Osteocyte (in vitro differentiated cells): ENCODE measurements at regions not wholly inside any gene's neighbourhood (a gene's known extent, or its start where the extent isn't known, plus 50 kb on each side); places are given as distances from the start of the nearest gene placed in this dataset.
"Not testable (repeated sequence)": the region's sequence is repeated elsewhere in the genome, so short reads cannot be mapped to it uniquely, and the experiment has no call there.

Experiments used
- DNase-seq: peaks from one replicate; pipeline ENCODE4 v3.0.0; 2021; ENCODE audit warnings: mixed read lengths; ENCODE audit not compliant: unreplicated experiment; ENCODE audit errors: extremely low spot score
- H3K27ac Mint-ChIP-seq: one replicate; pipeline ENCODE4 v1.8.0; 2021; ENCODE audit warnings: mild to moderate bottlenecking, mixed read lengths; ENCODE audit not compliant: unreplicated experiment
- H3K27me3 Mint-ChIP-seq: one replicate; pipeline ENCODE4 v1.8.0; 2021; ENCODE audit warnings: mixed read lengths; ENCODE audit not compliant: unreplicated experiment
- H3K36me3 Mint-ChIP-seq: one replicate; pipeline ENCODE4 v1.8.0; 2021; ENCODE audit warnings: mixed read lengths; ENCODE audit not compliant: unreplicated experiment
- H3K4me1 Mint-ChIP-seq: one replicate; pipeline ENCODE4 v1.8.0; 2021; ENCODE audit warnings: mixed read lengths; ENCODE audit not compliant: unreplicated experiment
- H3K4me3 Mint-ChIP-seq: one replicate; pipeline ENCODE4 v1.8.0; 2021; ENCODE audit warnings: mild to moderate bottlenecking, moderate library complexity, mixed read lengths; ENCODE audit not compliant: unreplicated experiment
- H3K9me3 Mint-ChIP-seq: one replicate; pipeline ENCODE4 v1.8.0; 2021; ENCODE audit warnings: mixed read lengths; ENCODE audit not compliant: unreplicated experiment
- TF ChIP-seq, protein P1 (sequence below): fragments of 200-600 bp; sonication (generic); IDR thresholded peaks from 2 replicates; pipeline ENCODE4 v1.5.0; 2021; ENCODE audit warnings: antibody characterized with exemption, mild to moderate bottlenecking, moderate library complexity

DNA sequence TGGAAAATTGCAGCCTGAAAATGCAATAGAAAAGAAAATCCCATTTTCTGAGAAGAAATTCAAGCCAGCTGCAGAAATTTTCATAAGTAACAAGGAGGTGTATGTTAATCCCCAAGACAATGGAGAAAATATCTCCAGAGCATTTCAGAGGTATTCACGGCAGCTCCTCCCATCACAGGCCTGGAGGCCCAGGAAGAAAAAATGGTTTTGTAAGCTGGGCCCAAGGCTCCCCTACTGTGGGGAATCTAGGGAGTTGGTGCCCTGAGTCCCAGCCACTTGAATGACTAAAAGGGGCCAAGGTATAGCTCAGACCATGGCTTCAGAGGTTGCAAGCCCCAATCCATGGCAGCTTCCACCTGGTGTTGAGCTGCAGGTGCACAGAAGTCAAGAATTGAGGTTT lies 93.3 kb upstream of the ZNF267 start:
- TF ChIP-seq, protein P1, sequence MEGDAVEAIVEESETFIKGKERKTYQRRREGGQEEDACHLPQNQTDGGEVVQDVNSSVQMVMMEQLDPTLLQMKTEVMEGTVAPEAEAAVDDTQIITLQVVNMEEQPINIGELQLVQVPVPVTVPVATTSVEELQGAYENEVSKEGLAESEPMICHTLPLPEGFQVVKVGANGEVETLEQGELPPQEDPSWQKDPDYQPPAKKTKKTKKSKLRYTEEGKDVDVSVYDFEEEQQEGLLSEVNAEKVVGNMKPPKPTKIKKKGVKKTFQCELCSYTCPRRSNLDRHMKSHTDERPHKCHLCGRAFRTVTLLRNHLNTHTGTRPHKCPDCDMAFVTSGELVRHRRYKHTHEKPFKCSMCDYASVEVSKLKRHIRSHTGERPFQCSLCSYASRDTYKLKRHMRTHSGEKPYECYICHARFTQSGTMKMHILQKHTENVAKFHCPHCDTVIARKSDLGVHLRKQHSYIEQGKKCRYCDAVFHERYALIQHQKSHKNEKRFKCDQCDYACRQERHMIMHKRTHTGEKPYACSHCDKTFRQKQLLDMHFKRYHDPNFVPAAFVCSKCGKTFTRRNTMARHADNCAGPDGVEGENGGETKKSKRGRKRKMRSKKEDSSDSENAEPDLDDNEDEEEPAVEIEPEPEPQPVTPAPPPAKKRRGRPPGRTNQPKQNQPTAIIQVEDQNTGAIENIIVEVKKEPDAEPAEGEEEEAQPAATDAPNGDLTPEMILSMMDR, result no peak
- Mint-ChIP-seq H3K9me3 (peaks cover 55% of the 10 kb centered on the region), H3K27ac (no peak overlapping the region), H3K4me1 (no peaks in the 10 kb centered on the region), H3K36me3 (peaks cover 4% of the 10 kb centered on the region), H3K4me3 (no peak overlapping the region), H3K27me3 (no peaks in the 10 kb centered on the region)
- DNase-seq, result no peak

- H3K4me3 Mint-ChIP-seq, result no peak overlapping the region
- TF ChIP-seq, protein P1, result no peak
- no peaks in the 10 kb centered on the region for H3K36me3 Mint-ChIP-seq
- no peaks in the 10 kb centered on the region for H3K27me3 Mint-ChIP-seq
- DNase-seq, result no peak
- no peak overlapping the region for H3K27ac Mint-ChIP-seq
- peaks cover 52% of the 10 kb centered on the region for H3K9me3 Mint-ChIP-seq
- H3K4me1 Mint-ChIP-seq, result no peaks in the 10 kb centered on the region
These were observed 88.5 kb upstream of the ZNF267 start for GRCh38 chr16:31785126-31785525.

DNA sequence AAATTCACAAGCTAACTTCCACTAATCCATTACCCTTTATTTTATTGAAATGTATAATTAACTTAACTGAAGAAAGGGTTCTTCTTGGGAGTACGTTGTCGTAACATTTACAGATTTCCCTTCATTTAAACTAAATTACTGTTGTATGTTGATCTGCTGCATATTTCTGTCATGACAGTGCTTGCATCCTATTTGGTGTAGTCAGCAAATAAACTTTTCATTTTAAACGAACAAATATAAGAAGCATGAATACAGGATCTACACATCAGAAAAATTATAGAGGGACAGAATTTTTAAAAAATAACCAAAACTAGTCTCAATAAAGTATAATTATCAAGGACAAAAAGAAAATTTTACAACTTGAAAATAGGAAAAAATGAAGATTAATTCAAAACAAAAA lies 66.5 kb upstream of the ZNF267 start:
- H3K27me3 Mint-ChIP-seq, result no peaks in the 10 kb centered on the region
- H3K27ac Mint-ChIP-seq, result no peak overlapping the region
- H3K36me3 Mint-ChIP-seq, result no peaks in the 10 kb centered on the region
- TF ChIP-seq, protein P1, result no peak
- H3K4me1 Mint-ChIP-seq, result no peaks in the 10 kb centered on the region
- no peak for DNase-seq
- H3K9me3 Mint-ChIP-seq, result no peaks in the 10 kb centered on the region
- no peak overlapping the region for H3K4me3 Mint-ChIP-seq

DNA sequence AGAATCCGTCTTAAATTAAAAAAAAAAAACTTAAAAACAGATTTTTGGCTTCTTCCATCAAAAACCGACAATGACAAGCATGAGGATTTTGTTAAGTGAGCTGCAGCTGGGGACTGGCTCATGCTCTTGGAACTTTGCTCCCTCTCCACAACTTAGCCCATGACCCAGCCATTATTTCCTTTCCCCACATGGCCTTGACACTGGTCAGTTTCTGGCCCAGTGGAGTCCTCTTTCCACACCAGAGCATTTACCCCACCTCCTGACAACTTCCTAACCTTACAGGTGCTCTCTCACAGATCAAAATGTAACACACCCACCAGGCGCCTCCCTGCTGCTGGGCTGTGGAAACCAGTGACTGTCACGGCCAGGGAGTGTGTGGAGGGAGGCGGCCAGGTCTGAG lies 62.7 kb upstream of the ZNF267 start:
- H3K9me3 Mint-ChIP-seq, result no peaks in the 10 kb centered on the region

DNA sequence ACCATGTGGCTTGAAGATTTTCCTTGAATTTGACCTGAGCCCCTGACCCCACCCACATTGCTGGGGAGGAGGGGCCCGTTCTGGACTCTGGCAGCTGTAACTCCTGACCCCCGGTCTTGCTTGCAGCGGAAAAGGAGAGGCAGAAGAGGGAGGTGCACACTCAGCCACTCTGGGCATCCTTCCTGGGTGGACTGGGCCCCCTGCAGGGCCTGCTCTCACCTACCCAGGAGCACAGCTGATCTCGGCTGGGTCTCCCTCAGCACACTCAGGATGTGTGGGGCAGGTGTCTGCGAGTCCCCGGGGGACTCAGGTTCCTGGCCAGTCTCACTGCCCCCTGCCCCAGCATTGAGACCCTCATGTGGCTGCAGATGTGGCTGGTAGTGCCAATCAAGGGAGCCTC lies 57.5 kb upstream of the ZNF267 start:
- not testable (repeated sequence) for H3K4me1 Mint-ChIP-seq, H3K27me3 Mint-ChIP-seq, H3K4me3 Mint-ChIP-seq, H3K36me3 Mint-ChIP-seq, DNase-seq, H3K27ac Mint-ChIP-seq
- peaks cover 14% of the 10 kb centered on the region for H3K9me3 Mint-ChIP-seq

More for the DNA sequence above, 62.7 kb upstream of the ZNF267 start:
- Mint-ChIP-seq H3K4me1 (no peaks in the 10 kb centered on the region), H3K36me3 (no peaks in the 10 kb centered on the region), H3K27ac (no peak overlapping the region), H3K27me3 (no peaks in the 10 kb centered on the region), H3K4me3 (no peak overlapping the region)
- no peak for DNase-seq
- TF ChIP-seq, protein P1, result no peak

DNA sequence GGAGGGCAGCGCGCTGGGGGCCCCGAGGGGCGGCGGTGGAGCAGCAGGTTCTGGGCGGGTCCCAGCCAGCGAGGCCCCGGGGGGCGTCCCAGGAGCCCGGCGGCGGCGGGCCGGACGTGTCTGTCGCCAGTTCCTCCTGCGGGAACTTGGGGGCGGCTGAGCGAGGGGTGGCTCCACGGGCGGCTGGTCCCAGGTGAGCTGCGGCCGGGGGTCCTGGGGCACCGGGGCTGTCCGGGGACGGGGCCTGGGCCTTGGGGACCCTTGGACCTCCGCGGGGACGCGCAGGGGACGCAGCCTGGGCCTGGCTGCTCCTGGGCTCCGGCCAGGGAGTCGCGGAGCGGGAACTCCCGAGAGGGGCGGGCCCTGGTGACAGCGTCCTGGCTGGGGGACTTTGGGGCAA lies 54.2 kb upstream of the ZNF267 start:
- Mint-ChIP-seq H3K4me1 (no peaks in the 10 kb centered on the region), H3K4me3 (no peak overlapping the region), H3K36me3 (no peaks in the 10 kb centered on the region), H3K27me3 (no peaks in the 10 kb centered on the region), H3K27ac (no peak overlapping the region), H3K9me3 (peaks cover 14% of the 10 kb centered on the region)
- TF ChIP-seq, protein P1, result no peak
- no peak for DNase-seq
